CD4-positive, alpha-beta T cell (primary cell): ENCODE measurements at regions not wholly inside any gene's neighbourhood (a gene's known extent, or its start where the extent isn't known, plus 50 kb on each side); places are given as distances from the start of the nearest gene placed in this dataset.

ENCODE experiments used
- ATAC-seq: fragments of 200-7000 bp; cut with Tn5 transposase; one replicate; pipeline ENCODE4 v1.10.0; 2022; ENCODE audit warnings: mild to moderate bottlenecking; ENCODE audit not compliant: poor library complexity
- CTCF ChIA-PET: fragments of 350-600 bp; sonication (Branson Sonifier 250); formaldehyde crosslinking; loops from one replicate; lab custom pipeline; 2021; ENCODE audit warnings: antibody characterized with exemption, inconsistent platforms; lab: Charles Lee
- POLR2A ChIA-PET: fragments of 350-600 bp; sonication (Branson Sonifier 250); formaldehyde crosslinking; loops from one replicate; lab custom pipeline; 2021; ENCODE audit warnings: antibody characterized with exemption, inconsistent platforms; lab: Charles Lee
- DNase-seq, 14 experiments: peaks; one replicate each; pipeline ENCODE4 v3.0.0-alpha.2; 2013 to 2020; ENCODE audit warnings: mixed read lengths in 2 of 14
- H3K27ac ChIP-seq, 2 donors: one replicate each; pipeline versions ENCODE4 v1.5.1 to v1.7.0; 2013; ENCODE audit warnings: low read length in 2 of 2, low read depth in 1 of 2, mild to moderate bottlenecking in 1 of 2
- H3K27me3 ChIP-seq, 2 experiments: 1 replicate in 1 of 2; 2 replicates in 1 of 2; pipeline versions ENCODE4 v1.6.1 to v1.7.0; 2013; ENCODE audit warnings: low read length in 2 of 2, control low read depth in 1 of 2, mild to moderate bottlenecking in 1 of 2, moderate library complexity in 1 of 2; ENCODE audit not compliant: insufficient read depth in 2 of 2, control insufficient read depth in 1 of 2
- H3K36me3 ChIP-seq: one replicate; pipeline ENCODE4 v1.6.1; 2013; ENCODE audit warnings: low read length, control low read depth; ENCODE audit not compliant: insufficient read depth
- H3K4me1 ChIP-seq: one replicate; pipeline ENCODE4 v1.6.1; 2013; ENCODE audit warnings: low read length, control low read depth; ENCODE audit not compliant: insufficient read depth
- H3K4me3 ChIP-seq: one replicate; pipeline ENCODE4 v1.5.1; 2013; ENCODE audit warnings: mild to moderate bottlenecking, low read length, moderate library complexity
- H3K9me3 ChIP-seq, 2 experiments: 1 replicate in 1 of 2; 2 replicates in 1 of 2; pipeline versions ENCODE4 v1.6.1 to v1.7.0; 2013; ENCODE audit warnings: low read length in 2 of 2, mild to moderate bottlenecking in 2 of 2, control low read depth in 1 of 2, moderate library complexity in 1 of 2; ENCODE audit not compliant: control insufficient read depth in 1 of 2, insufficient read depth in 1 of 2
- H3K27ac Mint-ChIP-seq: one replicate; pipeline ENCODE4 v1.8.0; 2020; ENCODE audit warnings: mixed read lengths
- H3K27me3 Mint-ChIP-seq: one replicate; pipeline ENCODE4 v1.8.0; 2021; ENCODE audit warnings: mixed read lengths
- H3K36me3 Mint-ChIP-seq: one replicate; pipeline ENCODE4 v1.8.0; 2021; ENCODE audit warnings: low read depth, mixed read lengths
- H3K4me1 Mint-ChIP-seq: one replicate; pipeline ENCODE4 v1.8.0; 2021; ENCODE audit warnings: low read depth, mixed read lengths
- H3K4me3 Mint-ChIP-seq: one replicate; pipeline ENCODE4 v1.8.0; 2020; ENCODE audit warnings: mild to moderate bottlenecking, mixed read lengths
- H3K9me3 Mint-ChIP-seq: one replicate; pipeline ENCODE4 v1.8.0; 2020; ENCODE audit warnings: mixed read lengths
- CTCF ChIP-seq: fragments of 200-600 bp; IDR thresholded peaks from one replicate; pipeline ENCODE4 v1.8.0; 2022; ENCODE audit warnings: antibody characterized with exemption, mild to moderate bottlenecking
- intact Hi-C, 2 experiments: fragments of 100-400 bp; cut with DNase I in 1 of 2; cut with micrococcal nuclease in 1 of 2; formaldehyde crosslinking; loops; one replicate each; pipeline versions ENCODE4 v1.15.1 to v1.9.0; 2023 to 2025; cut with DNase I, micrococcal nuclease

GRCh38 chr12:91567100-91567485 lies 384.5 kb upstream of the DCN start:
- no peaks in the 10 kb centered on the region for H3K27me3 ChIP-seq
- no peak overlapping the region for H3K4me3 ChIP-seq
- Mint-ChIP-seq H3K4me1 (peaks cover 14% of the 10 kb centered on the region), H3K27ac (no peak overlapping the region), H3K4me3 (no peak overlapping the region), H3K27me3 (no peaks in the 10 kb centered on the region), H3K36me3 (no peaks in the 10 kb centered on the region), H3K9me3 (no peaks in the 10 kb centered on the region)
- intact Hi-C loops, result no loop called here
- no peak overlapping the region for H3K27ac ChIP-seq
- ATAC-seq (no peak), DNase-seq (no peak)
- CTCF ChIA-PET, result no interaction called here
- POLR2A ChIA-PET, result interaction anchor here (0.5 to 1.2 kb wide), 4 partner anchors 16 to 580 kb away, joined by 3 to 4 read pairs (median 3); no protein-coding TSS in a partner anchor
- no peaks in the 10 kb centered on the region for H3K4me1 ChIP-seq
- no peaks in the 10 kb centered on the region for H3K9me3 ChIP-seq
- H3K36me3 ChIP-seq, result no peaks in the 10 kb centered on the region
- no peak for TF ChIP-seq CTCF

GRCh38 chr12:91566328-91567099 lies 383.9 kb upstream of the DCN start:
- Histone ChIP-seq H3K9me3 (no peaks in the 10 kb centered on the region), H3K4me3 (no peak overlapping the region), H3K27me3 (no peaks in the 10 kb centered on the region), H3K36me3 (no peaks in the 10 kb centered on the region), H3K4me1 (no peaks in the 10 kb centered on the region), H3K27ac (no peak overlapping the region)
- no peak for TF ChIP-seq CTCF
- H3K4me3 Mint-ChIP-seq, result no peak overlapping the region
- H3K27ac Mint-ChIP-seq, result no peak overlapping the region
- peaks cover 17% of the 10 kb centered on the region for H3K4me1 Mint-ChIP-seq
- no peaks in the 10 kb centered on the region for H3K27me3 Mint-ChIP-seq
- no peaks in the 10 kb centered on the region for H3K9me3 Mint-ChIP-seq
- ChIA-PET CTCF (no interaction called here), POLR2A (interaction anchor here (0.5 to 1.2 kb wide), 4 partner anchors 17 to 580 kb away, joined by 3 to 4 read pairs (median 3); no protein-coding TSS in a partner anchor)
- ATAC-seq (no peak), DNase-seq (no peak)
- H3K36me3 Mint-ChIP-seq, result no peaks in the 10 kb centered on the region
- intact Hi-C loops, result no loop called here

GRCh38 chr12:91565846-91566245 lies 383.2 kb upstream of the DCN start:
- H3K36me3 ChIP-seq, result no peaks in the 10 kb centered on the region
- ATAC-seq, result no peak
- no peak overlapping the region for H3K4me3 ChIP-seq
- no peaks in the 10 kb centered on the region for H3K9me3 ChIP-seq
- Mint-ChIP-seq H3K27me3 (no peaks in the 10 kb centered on the region), H3K36me3 (no peaks in the 10 kb centered on the region), H3K4me3 (no peak overlapping the region), H3K27ac (no peak overlapping the region), H3K9me3 (no peaks in the 10 kb centered on the region), H3K4me1 (peaks cover 17% of the 10 kb centered on the region)
- no peak for TF ChIP-seq CTCF
- no peak overlapping the region for H3K27ac ChIP-seq
- no peak for DNase-seq
- H3K4me1 ChIP-seq, result no peaks in the 10 kb centered on the region
- intact Hi-C loops, result no loop called here
- no peaks in the 10 kb centered on the region for H3K27me3 ChIP-seq
- ChIA-PET POLR2A (no interaction called here), CTCF (no interaction called here)
